HepG2 (cell line): ENCODE measurements at regions not wholly inside any gene's neighbourhood (a gene's known extent, or its start where the extent isn't known, plus 50 kb on each side); places are given as distances from the start of the nearest gene placed in this dataset.

Source experiments
- ATAC-seq: fragments of 200-7000 bp; cut with Tn5 transposase; 3 replicates; pipeline ENCODE4 v1.9.1; 2020; ENCODE audit warnings: mild to moderate bottlenecking, moderate library complexity
- BruUV-seq: library from RNA; stranded (reverse); fragments of 400-500 nt; replicated peaks from 2 replicates; lab custom pipeline; 2021; lab: Mats Ljungman, UMichigan
- CTCF ChIA-PET: fragments of 300-600 bp; formaldehyde crosslinking; extraction: SDS; loops from one replicate; lab custom pipeline; 2021; ENCODE audit warnings: low total read pairs, inconsistent platforms, low intra/inter-chr PET ratio; lab: Yijun Ruan, JAX
- POLR2A ChIA-PET: fragments of 350-600 bp; sonication (Branson Sonifier 250); formaldehyde crosslinking; loops from one replicate; lab custom pipeline; 2020; ENCODE audit warnings: antibody characterized with exemption, inconsistent platforms; lab: Yijun Ruan, JAX
- DNase-seq: peaks from one replicate; pipeline ENCODE4 v3.0.0-alpha.2; 2015; ENCODE audit warnings: low spot score
- FAIRE-seq: peaks from 3 replicates; lab custom pipeline; 2011; peaks lifted over from hg19 to GRCh38; lab: Jason Lieb, UNC
- H2AFZ ChIP-seq: one replicate; pipeline ENCODE4 v1.6.1; 2011; ENCODE audit warnings: low read length, inconsistent platforms
- H3K27ac ChIP-seq: fragments of 300-600 bp; 3 replicates; pipeline ENCODE4 v1.8.0; 2011; ENCODE audit warnings: mixed run types, mild to moderate bottlenecking, mixed read lengths, low read length, inconsistent platforms; ENCODE audit not compliant: insufficient read depth; ENCODE audit errors: extremely low read length
- H3K27me3 ChIP-seq, 2 experiments: fragments of 200-600 bp in 1 of 2; 2 replicates in 1 of 2; 3 replicates in 1 of 2; pipeline versions ENCODE4 v1.6.0 to v1.8.0; 2011; ENCODE audit warnings: low read length in 2 of 2, mild to moderate bottlenecking in 2 of 2, moderate library complexity in 2 of 2, inconsistent platforms in 1 of 2; ENCODE audit not compliant: insufficient read depth in 2 of 2, control insufficient read depth in 1 of 2
- H3K36me3 ChIP-seq, 2 experiments: fragments of 200-600 bp in 1 of 2; replicated peaks in 1 of 2; 2 replicates in 1 of 2; 3 replicates in 1 of 2; pipeline versions ENCODE4 v1.5.1 to v1.8.0; 2011; ENCODE audit warnings: low read length in 2 of 2, inconsistent platforms in 1 of 2; ENCODE audit not compliant: insufficient read depth in 2 of 2, control insufficient read depth in 1 of 2
- H3K4me1 ChIP-seq: 2 replicates; pipeline ENCODE4 v1.5.1; 2012; ENCODE audit warnings: low read length, inconsistent platforms; ENCODE audit not compliant: insufficient read depth
- H3K4me2 ChIP-seq: 2 replicates; pipeline ENCODE4 v1.6.0; 2011; ENCODE audit warnings: low read depth, low read length, inconsistent platforms
- H3K4me3 ChIP-seq, 3 experiments: fragments of 200-600 bp in 1 of 3; sonication (generic), shearing (Covaris generic) in 1 of 3; replicated peaks in 1 of 3; 2 replicates each; pipeline ENCODE4 v1.5.1; 2011 to 2016; ENCODE audit warnings: low read length in 3 of 3, inconsistent platforms in 2 of 3, low read depth in 2 of 3, mild to moderate bottlenecking in 2 of 3, control low read depth in 1 of 3, mixed read lengths in 1 of 3; ENCODE audit not compliant: insufficient read depth in 1 of 3
- H3K79me2 ChIP-seq: one replicate; pipeline ENCODE4 v1.6.1; 2011; ENCODE audit warnings: low read length, inconsistent platforms; ENCODE audit not compliant: insufficient read depth
- H3K9ac ChIP-seq: 2 replicates; pipeline ENCODE4 v1.6.0; 2011; ENCODE audit warnings: mild to moderate bottlenecking, low read depth, low read length, inconsistent platforms; ENCODE audit not compliant: insufficient read depth
- H3K9me3 ChIP-seq: 2 replicates; pipeline ENCODE4 v1.5.1; 2012; ENCODE audit warnings: mild to moderate bottlenecking, low read length
- H4K20me1 ChIP-seq: 2 replicates; pipeline ENCODE4 v1.6.0; 2011; ENCODE audit warnings: inconsistent platforms, mild to moderate bottlenecking, low read length, moderate library complexity; ENCODE audit not compliant: insufficient read depth
- AKAP8 ChIP-seq: sonication (generic); formaldehyde crosslinking; IDR thresholded peaks from 2 replicates; pipeline ENCODE4 v1.5.1; 2020; ENCODE audit warnings: mild to moderate bottlenecking, missing genetic modification reagents
- CCDC6 ChIP-seq: sonication (generic); formaldehyde crosslinking; IDR thresholded peaks from 2 replicates; pipeline ENCODE4 v1.8.1; 2022; ENCODE audit warnings: mild to moderate bottlenecking, missing genetic modification reagents, moderate library complexity
- CENPT ChIP-seq: sonication (generic); formaldehyde crosslinking; IDR thresholded peaks from 2 replicates; pipeline ENCODE4 v1.8.0; 2022; ENCODE audit warnings: low read depth, mild to moderate bottlenecking, moderate library complexity, missing genetic modification reagents
- ELF3 ChIP-seq: IDR thresholded peaks from 2 replicates; pipeline ENCODE4 v1.6.1; 2016; ENCODE audit warnings: missing genetic modification reagents, missing compliant biosample characterization
- EZH2 ChIP-seq: conservative IDR thresholded peaks from 2 replicates; pipeline ENCODE4 v1.6.1; 2012; ENCODE audit warnings: mild to moderate bottlenecking, low read depth, low read length, moderate library complexity
- GLI4 ChIP-seq: sonication (generic); formaldehyde crosslinking; IDR thresholded peaks from 2 replicates; pipeline ENCODE4 v1.5.1; 2020; ENCODE audit warnings: missing genetic modification reagents, mild to moderate bottlenecking, moderate library complexity, borderline replicate concordance
- KLF11 ChIP-seq: IDR thresholded peaks from 2 replicates; pipeline ENCODE4 v1.6.1; 2016; ENCODE audit warnings: missing compliant biosample characterization
- NFIB ChIP-seq: sonication (generic); formaldehyde crosslinking; IDR thresholded peaks from 2 replicates; pipeline ENCODE4 v1.9.0; 2021; ENCODE audit warnings: missing genetic modification reagents, mild to moderate bottlenecking, borderline replicate concordance
- ZNF562 ChIP-seq: sonication (generic); formaldehyde crosslinking; IDR thresholded peaks from 2 replicates; pipeline ENCODE4 v1.8.0; 2022; ENCODE audit warnings: missing genetic modification reagents, borderline replicate concordance
- ZNF615 ChIP-seq: sonication (generic); formaldehyde crosslinking; IDR thresholded peaks from 2 replicates; pipeline ENCODE4 v1.5.0; 2020; ENCODE audit warnings: mild to moderate bottlenecking, missing genetic modification reagents, borderline replicate concordance
- WGBS: methylation state at CpG from one replicate; pipeline ENCODE4 v1.1.6; 2017; ENCODE audit warnings: low lambda C conversion rate; 5-methylcytosine and 5-hydroxymethylcytosine counted together
- in situ Hi-C: cut with HindIII; loops from 2 replicates; pipeline ENCODE4 v1.10.0; 2017; ENCODE audit warnings: low pct_unique_long_range_greater_than_20kb; ENCODE audit not compliant: extremely low pct_ligation_motif_present
- intact Hi-C: fragments of 100-400 bp; cut with micrococcal nuclease; formaldehyde crosslinking; loops from one replicate; pipeline ENCODE4 v1.10.0; 2022; ENCODE audit not compliant: unreplicated experiment
- TF ChIP-seq, protein P1 (sequence below): IDR thresholded peaks from 2 replicates; pipeline ENCODE4 v1.6.1; 2016
- TF ChIP-seq, protein P2 (sequence below): sonication (generic); formaldehyde crosslinking; IDR thresholded peaks from 2 replicates; pipeline ENCODE4 v1.4.0; 2020; ENCODE audit warnings: missing genetic modification reagents, borderline replicate concordance
- TF ChIP-seq, protein P3 (sequence below): sonication (generic); formaldehyde crosslinking; IDR thresholded peaks from 2 replicates; pipeline ENCODE4 v1.4.0; 2020; ENCODE audit warnings: missing genetic modification reagents, borderline replicate concordance

DNA sequence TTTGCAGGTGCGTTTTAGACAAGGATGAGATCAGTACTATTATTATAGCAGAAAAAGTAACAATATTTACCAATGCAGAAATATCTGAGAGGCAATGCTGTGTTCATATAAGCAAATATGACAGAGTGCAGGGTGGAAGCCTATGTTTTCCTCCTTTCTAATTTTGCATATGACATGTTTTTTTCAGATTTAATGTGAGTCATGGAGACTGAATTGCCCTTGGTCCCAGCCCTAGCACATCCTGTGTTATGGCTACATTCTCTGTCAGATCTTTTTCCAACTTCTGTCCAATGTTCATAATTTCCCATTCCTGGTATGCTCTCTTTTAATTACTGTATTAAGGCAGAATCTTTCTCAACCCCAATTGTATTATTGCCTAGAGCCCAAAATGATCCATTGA, 165.6 kb downstream of the SLC7A11 start:
- no peaks in the 10 kb centered on the region for H4K20me1 ChIP-seq
- H3K9ac ChIP-seq, result no peak overlapping the region
- intact Hi-C loops, result no loop called here
- no peak overlapping the region for H3K4me2 ChIP-seq
- no peak overlapping the region for H2AFZ ChIP-seq
- BruUV-seq, result no TSS peak
- DNase-seq (no peak), ATAC-seq (no peak), FAIRE-seq (no peak)
- H3K79me2 ChIP-seq, result no peaks in the 10 kb centered on the region
- H3K27me3 ChIP-seq, result no peaks in the 10 kb centered on the region
- CTCF ChIA-PET, result no interaction called here
- H3K4me1 ChIP-seq, result no peaks in the 10 kb centered on the region
- in situ Hi-C loops, result no loop called here
- no peak overlapping the region for H3K4me3 ChIP-seq
- no peaks in the 10 kb centered on the region for H3K9me3 ChIP-seq
- WGBS, result 52% methylated on average over 1 of the region's 1 CpG
- TF ChIP-seq, protein P1, sequence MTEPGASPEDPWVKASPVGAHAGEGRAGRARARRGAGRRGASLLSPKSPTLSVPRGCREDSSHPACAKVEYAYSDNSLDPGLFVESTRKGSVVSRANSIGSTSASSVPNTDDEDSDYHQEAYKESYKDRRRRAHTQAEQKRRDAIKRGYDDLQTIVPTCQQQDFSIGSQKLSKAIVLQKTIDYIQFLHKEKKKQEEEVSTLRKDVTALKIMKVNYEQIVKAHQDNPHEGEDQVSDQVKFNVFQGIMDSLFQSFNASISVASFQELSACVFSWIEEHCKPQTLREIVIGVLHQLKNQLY (CRISPR knock-in tag), result no peak
- TF ChIP-seq, protein P2, sequence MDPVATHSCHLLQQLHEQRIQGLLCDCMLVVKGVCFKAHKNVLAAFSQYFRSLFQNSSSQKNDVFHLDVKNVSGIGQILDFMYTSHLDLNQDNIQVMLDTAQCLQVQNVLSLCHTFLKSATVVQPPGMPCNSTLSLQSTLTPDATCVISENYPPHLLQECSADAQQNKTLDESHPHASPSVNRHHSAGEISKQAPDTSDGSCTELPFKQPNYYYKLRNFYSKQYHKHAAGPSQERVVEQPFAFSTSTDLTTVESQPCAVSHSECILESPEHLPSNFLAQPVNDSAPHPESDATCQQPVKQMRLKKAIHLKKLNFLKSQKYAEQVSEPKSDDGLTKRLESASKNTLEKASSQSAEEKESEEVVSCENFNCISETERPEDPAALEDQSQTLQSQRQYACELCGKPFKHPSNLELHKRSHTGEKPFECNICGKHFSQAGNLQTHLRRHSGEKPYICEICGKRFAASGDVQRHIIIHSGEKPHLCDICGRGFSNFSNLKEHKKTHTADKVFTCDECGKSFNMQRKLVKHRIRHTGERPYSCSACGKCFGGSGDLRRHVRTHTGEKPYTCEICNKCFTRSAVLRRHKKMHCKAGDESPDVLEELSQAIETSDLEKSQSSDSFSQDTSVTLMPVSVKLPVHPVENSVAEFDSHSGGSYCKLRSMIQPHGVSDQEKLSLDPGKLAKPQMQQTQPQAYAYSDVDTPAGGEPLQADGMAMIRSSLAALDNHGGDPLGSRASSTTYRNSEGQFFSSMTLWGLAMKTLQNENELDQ (CRISPR knock-in tag), result no peak
- TF ChIP-seq CCDC6 (CRISPR knock-in tag) (no peak), ZNF615 (CRISPR knock-in tag) (no peak), ELF3 (CRISPR knock-in tag) (no peak), NFIB (CRISPR knock-in tag) (no peak), CENPT (CRISPR knock-in tag) (no peak), KLF11 (CRISPR knock-in tag) (no peak), GLI4 (CRISPR knock-in tag) (no peak), AKAP8 (no peak), ZNF562 (CRISPR knock-in tag) (no peak), EZH2 (no peak)
- TF ChIP-seq, protein P3, sequence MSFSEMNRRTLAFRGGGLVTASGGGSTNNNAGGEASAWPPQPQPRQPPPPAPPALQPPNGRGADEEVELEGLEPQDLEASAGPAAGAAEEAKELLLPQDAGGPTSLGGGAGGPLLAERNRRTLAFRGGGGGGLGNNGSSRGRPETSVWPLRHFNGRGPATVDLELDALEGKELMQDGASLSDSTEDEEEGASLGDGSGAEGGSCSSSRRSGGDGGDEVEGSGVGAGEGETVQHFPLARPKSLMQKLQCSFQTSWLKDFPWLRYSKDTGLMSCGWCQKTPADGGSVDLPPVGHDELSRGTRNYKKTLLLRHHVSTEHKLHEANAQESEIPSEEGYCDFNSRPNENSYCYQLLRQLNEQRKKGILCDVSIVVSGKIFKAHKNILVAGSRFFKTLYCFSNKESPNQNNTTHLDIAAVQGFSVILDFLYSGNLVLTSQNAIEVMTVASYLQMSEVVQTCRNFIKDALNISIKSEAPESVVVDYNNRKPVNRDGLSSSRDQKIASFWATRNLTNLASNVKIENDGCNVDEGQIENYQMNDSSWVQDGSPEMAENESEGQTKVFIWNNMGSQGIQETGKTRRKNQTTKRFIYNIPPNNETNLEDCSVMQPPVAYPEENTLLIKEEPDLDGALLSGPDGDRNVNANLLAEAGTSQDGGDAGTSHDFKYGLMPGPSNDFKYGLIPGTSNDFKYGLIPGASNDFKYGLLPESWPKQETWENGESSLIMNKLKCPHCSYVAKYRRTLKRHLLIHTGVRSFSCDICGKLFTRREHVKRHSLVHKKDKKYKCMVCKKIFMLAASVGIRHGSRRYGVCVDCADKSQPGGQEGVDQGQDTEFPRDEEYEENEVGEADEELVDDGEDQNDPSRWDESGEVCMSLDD (CRISPR knock-in tag), result no peak
- H3K27ac ChIP-seq, result no peak overlapping the region
- no peaks in the 10 kb centered on the region for H3K36me3 ChIP-seq
- POLR2A ChIA-PET, result no interaction called here
